HepG2 (cell line): ENCODE measurements at regions not wholly inside any gene's neighbourhood (a gene's known extent, or its start where the extent isn't known, plus 50 kb on each side); places are given as distances from the start of the nearest gene placed in this dataset.

Source experiments
- ATAC-seq: fragments of 200-7000 bp; cut with Tn5 transposase; 3 replicates; pipeline ENCODE4 v1.9.1; 2020; ENCODE audit warnings: mild to moderate bottlenecking, moderate library complexity
- BruUV-seq: library from RNA; stranded (reverse); fragments of 400-500 nt; replicated peaks from 2 replicates; lab custom pipeline; 2021; lab: Mats Ljungman, UMichigan
- CTCF ChIA-PET: fragments of 300-600 bp; formaldehyde crosslinking; extraction: SDS; loops from one replicate; lab custom pipeline; 2021; ENCODE audit warnings: low total read pairs, inconsistent platforms, low intra/inter-chr PET ratio; lab: Yijun Ruan, JAX
- POLR2A ChIA-PET: fragments of 350-600 bp; sonication (Branson Sonifier 250); formaldehyde crosslinking; loops from one replicate; lab custom pipeline; 2020; ENCODE audit warnings: antibody characterized with exemption, inconsistent platforms; lab: Yijun Ruan, JAX
- DNase-seq: peaks from one replicate; pipeline ENCODE4 v3.0.0-alpha.2; 2015; ENCODE audit warnings: low spot score
- FAIRE-seq: peaks from 3 replicates; lab custom pipeline; 2011; peaks lifted over from hg19 to GRCh38; lab: Jason Lieb, UNC
- H2AFZ ChIP-seq: one replicate; pipeline ENCODE4 v1.6.1; 2011; ENCODE audit warnings: low read length, inconsistent platforms
- H3K27ac ChIP-seq: fragments of 300-600 bp; 3 replicates; pipeline ENCODE4 v1.8.0; 2011; ENCODE audit warnings: mixed run types, mild to moderate bottlenecking, mixed read lengths, low read length, inconsistent platforms; ENCODE audit not compliant: insufficient read depth; ENCODE audit errors: extremely low read length
- H3K27me3 ChIP-seq, 2 experiments: fragments of 200-600 bp in 1 of 2; 2 replicates in 1 of 2; 3 replicates in 1 of 2; pipeline versions ENCODE4 v1.6.0 to v1.8.0; 2011; ENCODE audit warnings: low read length in 2 of 2, mild to moderate bottlenecking in 2 of 2, moderate library complexity in 2 of 2, inconsistent platforms in 1 of 2; ENCODE audit not compliant: insufficient read depth in 2 of 2, control insufficient read depth in 1 of 2
- H3K36me3 ChIP-seq, 2 experiments: fragments of 200-600 bp in 1 of 2; replicated peaks in 1 of 2; 2 replicates in 1 of 2; 3 replicates in 1 of 2; pipeline versions ENCODE4 v1.5.1 to v1.8.0; 2011; ENCODE audit warnings: low read length in 2 of 2, inconsistent platforms in 1 of 2; ENCODE audit not compliant: insufficient read depth in 2 of 2, control insufficient read depth in 1 of 2
- H3K4me1 ChIP-seq: 2 replicates; pipeline ENCODE4 v1.5.1; 2012; ENCODE audit warnings: low read length, inconsistent platforms; ENCODE audit not compliant: insufficient read depth
- H3K4me2 ChIP-seq: 2 replicates; pipeline ENCODE4 v1.6.0; 2011; ENCODE audit warnings: low read depth, low read length, inconsistent platforms
- H3K4me3 ChIP-seq, 3 experiments: fragments of 200-600 bp in 1 of 3; sonication (generic), shearing (Covaris generic) in 1 of 3; replicated peaks in 1 of 3; 2 replicates each; pipeline ENCODE4 v1.5.1; 2011 to 2016; ENCODE audit warnings: low read length in 3 of 3, inconsistent platforms in 2 of 3, low read depth in 2 of 3, mild to moderate bottlenecking in 2 of 3, control low read depth in 1 of 3, mixed read lengths in 1 of 3; ENCODE audit not compliant: insufficient read depth in 1 of 3
- H3K79me2 ChIP-seq: one replicate; pipeline ENCODE4 v1.6.1; 2011; ENCODE audit warnings: low read length, inconsistent platforms; ENCODE audit not compliant: insufficient read depth
- H3K9ac ChIP-seq: 2 replicates; pipeline ENCODE4 v1.6.0; 2011; ENCODE audit warnings: mild to moderate bottlenecking, low read depth, low read length, inconsistent platforms; ENCODE audit not compliant: insufficient read depth
- H3K9me3 ChIP-seq: 2 replicates; pipeline ENCODE4 v1.5.1; 2012; ENCODE audit warnings: mild to moderate bottlenecking, low read length
- H4K20me1 ChIP-seq: 2 replicates; pipeline ENCODE4 v1.6.0; 2011; ENCODE audit warnings: inconsistent platforms, mild to moderate bottlenecking, low read length, moderate library complexity; ENCODE audit not compliant: insufficient read depth
- MNT ChIP-seq: fragments of 450-650 bp; IDR thresholded peaks from 2 replicates; pipeline ENCODE4 v1.6.1; 2016
- NFAT5 ChIP-seq: sonication (generic); formaldehyde crosslinking; IDR thresholded peaks from 2 replicates; pipeline ENCODE4 v1.4.0; 2020; ENCODE audit warnings: missing genetic modification reagents
- PREB ChIP-seq: sonication (generic); formaldehyde crosslinking; IDR thresholded peaks from 2 replicates; pipeline ENCODE4 v1.4.0; 2020; ENCODE audit warnings: missing genetic modification reagents
- STAG1 ChIP-seq: sonication (generic); formaldehyde crosslinking; IDR thresholded peaks from 2 replicates; pipeline ENCODE4 v1.4.0; 2020; ENCODE audit warnings: missing genetic modification reagents
- THAP7 ChIP-seq: sonication (generic); formaldehyde crosslinking; IDR thresholded peaks from 2 replicates; pipeline ENCODE4 v1.8.1; 2023; ENCODE audit warnings: mild to moderate bottlenecking, missing genetic modification reagents
- ZC3H4 ChIP-seq: sonication (generic); formaldehyde crosslinking; IDR thresholded peaks from 2 replicates; pipeline ENCODE4 v1.4.0; 2020; ENCODE audit warnings: missing genetic modification reagents, borderline replicate concordance
- ZNF496 ChIP-seq: sonication (generic); formaldehyde crosslinking; IDR thresholded peaks from 2 replicates; pipeline ENCODE4 v1.8.1; 2023; ENCODE audit warnings: mild to moderate bottlenecking, moderate library complexity, missing genetic modification reagents; ENCODE audit not compliant: insufficient replicate concordance
- WGBS: methylation state at CpG from one replicate; pipeline ENCODE4 v1.1.6; 2017; ENCODE audit warnings: low lambda C conversion rate; 5-methylcytosine and 5-hydroxymethylcytosine counted together
- in situ Hi-C: cut with HindIII; loops from 2 replicates; pipeline ENCODE4 v1.10.0; 2017; ENCODE audit warnings: low pct_unique_long_range_greater_than_20kb; ENCODE audit not compliant: extremely low pct_ligation_motif_present
- intact Hi-C: fragments of 100-400 bp; cut with micrococcal nuclease; formaldehyde crosslinking; loops from one replicate; pipeline ENCODE4 v1.10.0; 2022; ENCODE audit not compliant: unreplicated experiment

GRCh38 chr2:156065912-156066311 is 266.6 kb downstream of the NR4A2 start:
- ChIA-PET POLR2A (no interaction called here), CTCF (no interaction called here)
- TF ChIP-seq ZC3H4 (CRISPR knock-in tag) (no peak), STAG1 (CRISPR knock-in tag) (peak; percentile 31; the same call in 1 of the 2 replicates)
- no peaks in the 10 kb centered on the region for H3K36me3 ChIP-seq
- no peaks in the 10 kb centered on the region for H4K20me1 ChIP-seq
- no peaks in the 10 kb centered on the region for H3K4me1 ChIP-seq
- no peak overlapping the region for H3K27ac ChIP-seq
- intact Hi-C loops: loop anchor here (1.0 to 2.0 kb wide), 2 partner anchors 15 to 523 kb away; no protein-coding TSS in a partner anchor
- peak; percentile 18 for DNase-seq
- 44% methylated on average over 4 of the region's 4 CpGs for WGBS
- FAIRE-seq: no peak
- no peak overlapping the region for H3K4me3 ChIP-seq
- no peak for ATAC-seq
- BruUV-seq: no TSS peak
- no peaks in the 10 kb centered on the region for H3K27me3 ChIP-seq
- no peaks in the 10 kb centered on the region for H3K9me3 ChIP-seq
- no peak overlapping the region for H3K9ac ChIP-seq
- H2AFZ ChIP-seq: no peak overlapping the region
- no peaks in the 10 kb centered on the region for H3K79me2 ChIP-seq
- H3K4me2 ChIP-seq: no peak overlapping the region
- in situ Hi-C loops: no loop called here

GRCh38 chr2:156064540-156064939 is 268.0 kb downstream of the NR4A2 start:
- Histone ChIP-seq H3K36me3 (no peaks in the 10 kb centered on the region), H3K79me2 (no peaks in the 10 kb centered on the region), H3K27me3 (no peaks in the 10 kb centered on the region), H3K4me1 (no peaks in the 10 kb centered on the region), H3K4me3 (no peak overlapping the region), H3K9me3 (no peaks in the 10 kb centered on the region), H2AFZ (no peak overlapping the region), H3K9ac (no peak overlapping the region), H3K27ac (no peak overlapping the region), H3K4me2 (no peak overlapping the region), H4K20me1 (no peaks in the 10 kb centered on the region)
- BruUV-seq: no TSS peak
- intact Hi-C loops (loop anchor here (2.0 kb wide), 1 partner anchor 16 kb away; no protein-coding TSS in a partner anchor), in situ Hi-C loops (no loop called here)
- no peak for DNase-seq
- no peak for FAIRE-seq
- no peak for ATAC-seq
- ChIA-PET CTCF (no interaction called here), POLR2A (no interaction called here)
- no peak for TF ChIP-seq PREB (CRISPR knock-in tag)
- no peak for TF ChIP-seq NFAT5 (CRISPR knock-in tag)
- no peak for TF ChIP-seq ZNF496 (CRISPR knock-in tag)
- TF ChIP-seq MNT: no peak
- TF ChIP-seq THAP7: no peak
- 34% methylated on average over 1 of the region's 1 CpG for WGBS
